CD14-positive monocyte (primary cell): ENCODE measurements at regions not wholly inside any gene's neighbourhood (a gene's known extent, or its start where the extent isn't known, plus 50 kb on each side); places are given as distances from the start of the nearest gene placed in this dataset.
"Not testable (repeated sequence)": the region's sequence is repeated elsewhere in the genome, so short reads cannot be mapped to it uniquely, and the experiment has no call there.

Experiments used
- DNase-seq, 3 donors: peaks; one replicate each; pipeline ENCODE4 v3.0.0-alpha.2; 2011 to 2022
- H2AFZ ChIP-seq: 2 replicates; pipeline ENCODE4 v1.6.0; 2012; ENCODE audit warnings: mild to moderate bottlenecking, low read depth, low read length, inconsistent platforms; ENCODE audit not compliant: insufficient read depth, poor library complexity, severe bottlenecking
- H3K27ac ChIP-seq, 2 donors: 1 replicate in 1 of 2; 2 replicates in 1 of 2; pipeline ENCODE4 v1.5.1; 2012 to 2013; ENCODE audit warnings: low read length in 2 of 2, control low read depth in 1 of 2, inconsistent platforms in 1 of 2, low read depth in 1 of 2, mild to moderate bottlenecking in 1 of 2
- H3K27me3 ChIP-seq, 2 donors: one replicate each; pipeline versions ENCODE4 v1.6.0 to v1.6.1; 2011 to 2013; ENCODE audit warnings: low read length in 2 of 2; ENCODE audit not compliant: control insufficient read depth in 2 of 2, insufficient read depth in 2 of 2
- H3K36me3 ChIP-seq, 2 donors: replicated peaks in 1 of 2; 1 replicate in 1 of 2; 2 replicates in 1 of 2; pipeline versions ENCODE4 v1.5.1 to v1.6.1; 2012 to 2013; ENCODE audit warnings: low read length in 2 of 2, control low read depth in 1 of 2, inconsistent platforms in 1 of 2, mild to moderate bottlenecking in 1 of 2; ENCODE audit not compliant: insufficient read depth in 2 of 2, control insufficient read depth in 1 of 2
- H3K4me1 ChIP-seq, 2 donors: 1 replicate in 1 of 2; 2 replicates in 1 of 2; pipeline versions ENCODE4 v1.5.1 to v1.6.1; 2012 to 2013; ENCODE audit warnings: low read length in 2 of 2, control low read depth in 1 of 2, inconsistent platforms in 1 of 2, mild to moderate bottlenecking in 1 of 2, moderate library complexity in 1 of 2; ENCODE audit not compliant: insufficient read depth in 2 of 2, control insufficient read depth in 1 of 2
- H3K4me2 ChIP-seq: replicated peaks from 2 replicates; pipeline ENCODE3; 2012; ENCODE audit warnings: low read length, moderate library complexity, mild to moderate bottlenecking; ENCODE audit not compliant: poor library complexity, severe bottlenecking; ENCODE audit errors: extremely low read depth
- H3K4me3 ChIP-seq, 3 experiments: fragments of 200-600 bp in 1 of 3; sonication (generic) in 1 of 3; replicated peaks in 1 of 3; 1 replicate in 2 of 3; 2 replicates in 1 of 3; pipeline ENCODE4 v1.5.1; 2011 to 2013; ENCODE audit warnings: low read length in 3 of 3, mild to moderate bottlenecking in 3 of 3, control low read depth in 2 of 3, low read depth in 2 of 3, inconsistent platforms in 1 of 3, moderate library complexity in 1 of 3
- H3K79me2 ChIP-seq: 2 replicates; pipeline ENCODE4 v1.6.0; 2012; ENCODE audit warnings: mild to moderate bottlenecking, control low read depth, inconsistent platforms, low read length, moderate library complexity; ENCODE audit not compliant: insufficient read depth
- H3K9ac ChIP-seq: 2 replicates; pipeline ENCODE4 v1.6.0; 2017; ENCODE audit warnings: low read length, mild to moderate bottlenecking; ENCODE audit not compliant: insufficient read depth, poor library complexity, severe bottlenecking
- H3K9me3 ChIP-seq, 2 donors: replicated peaks in 1 of 2; 1 replicate in 1 of 2; 2 replicates in 1 of 2; pipeline versions ENCODE4 v1.5.1 to v1.6.1; 2012 to 2013; ENCODE audit warnings: low read length in 2 of 2, control low read depth in 1 of 2; ENCODE audit not compliant: control insufficient read depth in 1 of 2, insufficient read depth in 1 of 2
- H4K20me1 ChIP-seq: 2 replicates; pipeline ENCODE4 v1.6.0; 2012; ENCODE audit warnings: mild to moderate bottlenecking, low read length, control low read depth, moderate library complexity; ENCODE audit not compliant: insufficient read depth
- H3K27ac Mint-ChIP-seq, 7 donors: one replicate each; pipeline ENCODE4 v1.8.0; 2020; ENCODE audit warnings: mild to moderate bottlenecking in 7 of 7, mixed read lengths in 7 of 7, moderate library complexity in 6 of 7, inconsistent platforms in 2 of 7
- H3K27me3 Mint-ChIP-seq, 3 donors: one replicate each; pipeline ENCODE4 v1.8.0; 2021 to 2022; ENCODE audit warnings: low read depth in 3 of 3, mild to moderate bottlenecking in 3 of 3, mixed read lengths in 3 of 3, moderate library complexity in 3 of 3, inconsistent platforms in 1 of 3
- H3K36me3 Mint-ChIP-seq, 2 donors: one replicate each; pipeline ENCODE4 v1.8.0; 2020; ENCODE audit warnings: mixed read lengths in 2 of 2, inconsistent platforms in 1 of 2, mild to moderate bottlenecking in 1 of 2
- H3K4me1 Mint-ChIP-seq: one replicate; pipeline ENCODE4 v1.8.0; 2020; ENCODE audit warnings: mild to moderate bottlenecking, mixed read lengths
- H3K4me3 Mint-ChIP-seq, 2 donors: one replicate each; pipeline ENCODE4 v1.8.0; 2020; ENCODE audit warnings: mild to moderate bottlenecking in 2 of 2, mixed read lengths in 2 of 2, moderate library complexity in 1 of 2
- H3K9me3 Mint-ChIP-seq, 7 donors: one replicate each; pipeline ENCODE4 v1.8.0; 2020 to 2022; ENCODE audit warnings: mixed read lengths in 7 of 7, mild to moderate bottlenecking in 6 of 7, moderate library complexity in 6 of 7, inconsistent platforms in 2 of 7
- WGBS: methylation state at CpG from one replicate; pipeline ENCODE4 v1.1.5; 2013; ENCODE audit warnings: missing lambda C conversion rate; ENCODE audit not compliant: insufficient coverage; 5-methylcytosine and 5-hydroxymethylcytosine counted together
- intact Hi-C, 2 donors: fragments of 100-400 bp; cut with micrococcal nuclease; formaldehyde crosslinking; loops; one replicate each; pipeline versions ENCODE4 v1.15.0 to v1.15.1; 2023

DNA sequence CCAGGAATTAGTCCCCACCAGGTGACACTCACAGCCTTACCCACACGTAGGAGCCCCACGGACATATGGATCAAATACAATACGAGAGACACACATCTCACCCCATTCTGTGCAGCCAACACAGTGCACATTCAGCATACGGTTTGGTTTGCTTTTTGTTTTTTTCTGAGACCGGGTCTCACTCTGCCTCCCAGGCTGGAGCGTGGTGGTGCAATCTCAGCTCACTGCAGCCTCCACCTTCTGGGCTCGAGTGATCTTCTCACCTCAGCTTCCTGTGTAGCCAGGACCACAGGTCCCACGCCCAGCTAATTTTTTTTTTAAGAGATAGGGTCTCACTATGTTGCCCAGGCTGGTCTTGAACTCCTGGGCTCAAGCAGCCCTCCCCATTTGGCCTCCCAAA is 102.8 kb downstream of the POTEB start:
- H3K36me3 ChIP-seq, H3K27ac Mint-ChIP-seq, intact Hi-C loops, H3K9me3 Mint-ChIP-seq, H3K4me2 ChIP-seq, DNase-seq, H3K9ac ChIP-seq, H3K36me3 Mint-ChIP-seq, H3K9me3 ChIP-seq, H2AFZ ChIP-seq, H3K27ac ChIP-seq, H3K4me3 ChIP-seq, H3K27me3 Mint-ChIP-seq, H3K4me3 Mint-ChIP-seq, H3K27me3 ChIP-seq, H3K79me2 ChIP-seq, H3K4me1 ChIP-seq, H4K20me1 ChIP-seq, H3K4me1 Mint-ChIP-seq: not testable (repeated sequence)
- WGBS: no CpG with 5 or more reads among the region's 8 CpGs

DNA sequence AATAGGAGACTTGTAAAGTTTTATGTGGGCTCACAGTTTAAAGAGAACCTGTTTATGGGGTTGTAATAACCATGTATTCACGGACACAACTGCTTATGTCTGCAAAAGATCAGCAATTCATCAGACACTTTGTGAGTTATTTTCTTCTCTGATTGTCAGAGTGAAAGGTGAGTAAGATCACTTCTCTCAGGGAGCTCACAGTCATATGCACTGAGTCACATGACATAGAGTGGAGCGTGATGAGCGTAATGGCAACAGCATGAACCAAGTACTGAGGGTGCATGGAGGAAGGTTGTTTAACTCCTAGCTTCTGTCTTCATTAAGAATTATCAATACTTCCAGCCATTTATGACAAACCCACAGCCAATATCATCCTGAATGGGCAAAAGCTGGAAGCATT is 111.0 kb downstream of the POTEB start:
- not testable (repeated sequence) for H3K27ac Mint-ChIP-seq

DNA sequence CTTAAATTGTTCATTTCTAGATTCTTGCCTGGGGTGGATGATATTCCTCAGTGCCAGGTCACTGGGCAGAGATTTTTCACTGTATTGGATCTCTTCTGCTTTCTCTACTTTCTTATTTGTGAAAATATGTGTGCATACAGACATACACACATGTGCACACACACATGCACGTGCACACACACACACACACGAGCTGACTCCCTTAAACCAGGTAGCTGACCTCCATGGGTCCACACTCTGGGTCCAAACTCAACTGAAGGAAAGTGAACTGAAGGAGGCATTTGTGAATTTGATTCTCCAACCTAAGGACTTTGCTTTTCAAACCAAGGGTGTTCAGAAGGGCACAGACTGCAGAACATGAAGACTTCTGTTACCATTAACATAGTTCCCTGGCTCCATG is 113.8 kb downstream of the POTEB start:
- not testable (repeated sequence) for H3K4me3 Mint-ChIP-seq, H3K27me3 ChIP-seq
- WGBS: no CpG with 5 or more reads among the region's 2 CpGs

More for the DNA sequence above, 111.0 kb downstream of the POTEB start:
- H3K27ac ChIP-seq, H3K9me3 Mint-ChIP-seq, H3K27me3 Mint-ChIP-seq, H3K4me1 ChIP-seq, intact Hi-C loops, H3K4me3 Mint-ChIP-seq, DNase-seq, H3K9me3 ChIP-seq, H3K79me2 ChIP-seq, H3K4me1 Mint-ChIP-seq, H2AFZ ChIP-seq, H4K20me1 ChIP-seq, H3K36me3 Mint-ChIP-seq, H3K36me3 ChIP-seq, H3K27me3 ChIP-seq, H3K4me2 ChIP-seq, H3K9ac ChIP-seq, H3K4me3 ChIP-seq: not testable (repeated sequence)
- WGBS: no CpG with 5 or more reads among the region's 3 CpGs

DNA sequence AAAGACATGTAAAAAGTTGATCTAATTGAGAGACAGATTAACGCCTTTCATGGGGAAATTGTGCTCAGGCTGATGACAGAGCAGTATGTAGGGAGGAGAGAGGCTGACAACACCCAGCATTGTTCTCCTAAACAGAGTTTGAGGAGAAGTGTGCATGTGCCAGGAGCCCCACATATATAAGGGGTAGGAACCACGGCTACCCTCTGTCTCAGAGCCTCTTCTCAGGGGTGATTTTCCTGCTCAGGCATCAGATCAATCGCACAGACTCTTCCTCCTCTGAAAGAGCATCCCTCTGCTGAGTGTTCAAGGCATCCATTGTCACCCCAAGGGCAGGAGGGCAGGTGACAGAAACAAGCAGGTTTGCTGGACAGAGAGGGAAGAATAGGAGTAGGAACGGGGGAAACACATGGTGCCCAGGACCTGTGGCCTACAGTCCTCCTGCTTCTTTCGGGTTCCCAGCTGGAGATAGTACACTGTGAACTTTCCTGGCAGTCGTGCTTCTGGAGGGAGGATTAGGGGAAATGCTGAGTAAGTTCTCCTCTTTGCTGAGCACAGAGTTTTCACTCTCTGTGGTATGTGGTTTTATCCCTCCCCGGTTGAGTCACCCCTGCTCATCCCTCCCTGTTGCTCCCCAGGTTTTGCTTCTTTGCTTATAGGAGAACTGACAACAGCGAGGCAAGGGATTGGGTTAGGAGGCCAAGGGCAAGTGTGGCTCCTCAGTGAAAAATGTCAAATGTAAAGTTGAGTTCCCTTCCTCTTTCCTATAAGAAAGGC is 117.1 kb downstream of the POTEB start:
- H3K79me2 ChIP-seq, H3K27ac ChIP-seq, H3K9me3 ChIP-seq, H3K27me3 Mint-ChIP-seq, H3K4me3 Mint-ChIP-seq, H3K27ac Mint-ChIP-seq, H4K20me1 ChIP-seq, DNase-seq, H3K4me1 Mint-ChIP-seq, H3K9me3 Mint-ChIP-seq, H2AFZ ChIP-seq, H3K4me1 ChIP-seq, H3K36me3 Mint-ChIP-seq, intact Hi-C loops, H3K4me3 ChIP-seq, H3K36me3 ChIP-seq, H3K4me2 ChIP-seq, H3K27me3 ChIP-seq, H3K9ac ChIP-seq: not testable (repeated sequence)
- no CpG with 5 or more reads among the region's 8 CpGs for WGBS

More for the DNA sequence above, 113.8 kb downstream of the POTEB start:
- H3K79me2 ChIP-seq, H3K4me1 ChIP-seq, H3K27me3 Mint-ChIP-seq, H3K9ac ChIP-seq, intact Hi-C loops, H3K4me3 ChIP-seq, H2AFZ ChIP-seq, H3K4me2 ChIP-seq, H3K36me3 ChIP-seq, H3K9me3 Mint-ChIP-seq, H4K20me1 ChIP-seq, H3K27ac ChIP-seq, DNase-seq, H3K4me1 Mint-ChIP-seq, H3K36me3 Mint-ChIP-seq, H3K9me3 ChIP-seq: not testable (repeated sequence)
- H3K27ac Mint-ChIP-seq: peak overlapping the region in 1 of 7 donors; percentile 69
